IMR-90 (cell line): ENCODE measurements at regions not wholly inside any gene's neighbourhood (a gene's known extent, or its start where the extent isn't known, plus 50 kb on each side); places are given as distances from the start of the nearest gene placed in this dataset.

Source experiments
- ATAC-seq: fragments of 200-7000 bp; cut with Tn5 transposase; 2 replicates; pipeline ENCODE4 v1.9.1; 2020; ENCODE audit warnings: low read depth, mild to moderate bottlenecking, moderate library complexity
- BruUV-seq: library from RNA; stranded (reverse); fragments of 400-500 nt; replicated peaks from 2 replicates; lab custom pipeline; 2021; lab: Mats Ljungman, UMichigan
- CTCF ChIA-PET: fragments of 300-600 bp; formaldehyde crosslinking; extraction: SDS; loops from one replicate; lab custom pipeline; 2021; ENCODE audit warnings: antibody characterized with exemption; lab: Yijun Ruan, JAX
- POLR2A ChIA-PET: fragments of 300-600 bp; sonication (Branson Sonifier 250); formaldehyde crosslinking; loops from one replicate; lab custom pipeline; 2022; ENCODE audit warnings: antibody characterized with exemption; ENCODE audit not compliant: unreplicated experiment; lab: Charles Lee
- DNase-seq: peaks from one replicate; pipeline ENCODE4 v3.0.0; 2013
- H2AFZ ChIP-seq: replicated peaks from 2 replicates; pipeline ENCODE3; 2013; ENCODE audit warnings: low read length, mild to moderate bottlenecking; ENCODE audit not compliant: poor library complexity
- H2AK5ac ChIP-seq: 2 replicates; pipeline ENCODE4 v1.6.1; 2013; ENCODE audit warnings: low read depth, low read length, inconsistent platforms
- H2AK9ac ChIP-seq: replicated peaks from 2 replicates; pipeline ENCODE3; 2013; ENCODE audit warnings: mild to moderate bottlenecking, low read depth, low read length, moderate library complexity; ENCODE audit not compliant: poor library complexity
- H2BK120ac ChIP-seq: 2 replicates; pipeline ENCODE4 v1.6.1; 2013; ENCODE audit warnings: low read depth, low read length, inconsistent platforms
- H2BK15ac ChIP-seq: 3 replicates; pipeline ENCODE4 v1.6.1; 2013; ENCODE audit warnings: low read depth, low read length, inconsistent platforms
- H2BK20ac ChIP-seq: 2 replicates; pipeline ENCODE4 v1.6.1; 2013; ENCODE audit warnings: low read depth, mild to moderate bottlenecking, inconsistent platforms, low read length, moderate library complexity
- H2BK5ac ChIP-seq: 2 replicates; pipeline ENCODE4 v1.6.1; 2013; ENCODE audit warnings: mild to moderate bottlenecking, low read depth, low read length, inconsistent platforms; ENCODE audit not compliant: poor library complexity, severe bottlenecking
- H3K14ac ChIP-seq: replicated peaks from 2 replicates; pipeline ENCODE4 v1.6.1; 2013; ENCODE audit warnings: low read depth, low read length, inconsistent platforms
- H3K18ac ChIP-seq: 2 replicates; pipeline ENCODE4 v1.6.1; 2013; ENCODE audit warnings: low read depth, low read length, control low read depth
- H3K23ac ChIP-seq: 2 replicates; pipeline ENCODE4 v1.6.1; 2013; ENCODE audit warnings: low read depth, low read length, inconsistent platforms
- H3K27ac ChIP-seq: 2 replicates; pipeline ENCODE4 v1.5.1; 2013; ENCODE audit warnings: mild to moderate bottlenecking, control low read depth, low read length; ENCODE audit not compliant: insufficient read depth
- H3K27me3 ChIP-seq: 2 replicates; pipeline ENCODE4 v1.6.1; 2013; ENCODE audit warnings: low read length; ENCODE audit not compliant: control insufficient read depth, insufficient read depth
- H3K36me3 ChIP-seq: 2 replicates; pipeline ENCODE4 v1.6.1; 2013; ENCODE audit warnings: low read length, mixed read lengths; ENCODE audit not compliant: control insufficient read depth, insufficient read depth
- H3K4ac ChIP-seq: 2 replicates; pipeline ENCODE4 v1.6.1; 2013; ENCODE audit warnings: low read depth, low read length, inconsistent platforms
- H3K4me1 ChIP-seq: 2 replicates; pipeline ENCODE4 v1.6.1; 2013; ENCODE audit warnings: low read length, mixed read lengths; ENCODE audit not compliant: control insufficient read depth, insufficient read depth
- H3K4me2 ChIP-seq: 2 replicates; pipeline ENCODE4 v1.6.1; 2013; ENCODE audit warnings: low read depth, mild to moderate bottlenecking, control low read depth, low read length, moderate library complexity
- H3K4me3 ChIP-seq: 2 replicates; pipeline ENCODE4 v1.5.1; 2013; ENCODE audit warnings: low read depth, mild to moderate bottlenecking, control low read depth, low read length, moderate library complexity; ENCODE audit not compliant: insufficient read depth
- H3K56ac ChIP-seq: 2 replicates; pipeline ENCODE4 v1.6.1; 2013; ENCODE audit warnings: low read length, inconsistent platforms; ENCODE audit not compliant: insufficient read depth; ENCODE audit errors: extremely low read depth
- H3K79me1 ChIP-seq, 2 experiments: 2 replicates each; pipeline ENCODE4 v1.6.1; 2013; ENCODE audit warnings: low read length in 2 of 2, inconsistent platforms in 1 of 2, low read depth in 1 of 2
- H3K9ac ChIP-seq: 2 replicates; pipeline ENCODE4 v1.6.1; 2013; ENCODE audit warnings: low read depth, low read length, control low read depth
- H3K9me1 ChIP-seq: 2 replicates; pipeline ENCODE4 v1.6.1; 2013; ENCODE audit warnings: low read length, inconsistent platforms; ENCODE audit not compliant: insufficient read depth
- H3K9me3 ChIP-seq: 2 replicates; pipeline ENCODE4 v1.6.1; 2013; ENCODE audit warnings: low read length; ENCODE audit not compliant: control insufficient read depth, insufficient read depth
- H4K20me1 ChIP-seq: 2 replicates; pipeline ENCODE4 v1.6.1; 2013; ENCODE audit warnings: low read length, inconsistent platforms; ENCODE audit not compliant: insufficient read depth
- H4K5ac ChIP-seq: 2 replicates; pipeline ENCODE4 v1.6.1; 2013; ENCODE audit warnings: mild to moderate bottlenecking, low read depth, low read length, control low read depth
- H4K8ac ChIP-seq, 2 experiments: 2 replicates each; pipeline ENCODE4 v1.6.1; 2013; ENCODE audit warnings: low read depth in 2 of 2, low read length in 2 of 2, control low read depth in 1 of 2, inconsistent platforms in 1 of 2
- H4K91ac ChIP-seq: 2 replicates; pipeline ENCODE4 v1.6.1; 2013; ENCODE audit warnings: low read depth, low read length, inconsistent platforms; ENCODE audit not compliant: insufficient read depth
- BHLHE40 ChIP-seq: fragments of 150-350 bp; IDR thresholded peaks from 2 replicates; pipeline ENCODE4 v1.6.1; 2016; ENCODE audit warnings: mild to moderate bottlenecking, low read depth, low read length
- CEBPB ChIP-seq: IDR thresholded peaks from 2 replicates; pipeline ENCODE4 v1.6.1; 2012; ENCODE audit warnings: low read depth, low read length, improper control_type of control experiment
- CHD1 ChIP-seq: IDR thresholded peaks from 2 replicates; pipeline ENCODE4 v1.6.1; 2012; ENCODE audit warnings: low read depth, low read length, improper control_type of control experiment
- ELK1 ChIP-seq: fragments of 150-350 bp; IDR thresholded peaks from 2 replicates; pipeline ENCODE4 v1.6.1; 2016; ENCODE audit warnings: low read depth, mild to moderate bottlenecking, low read length, moderate library complexity, borderline replicate concordance
- FOS ChIP-seq: fragments of 150-350 bp; IDR thresholded peaks from 2 replicates; pipeline ENCODE4 v1.6.1; 2016; ENCODE audit warnings: low read depth, low read length
- MAFK ChIP-seq: IDR thresholded peaks from 2 replicates; pipeline ENCODE4 v1.6.1; 2012; ENCODE audit warnings: low read depth, low read length, improper control_type of control experiment
- MAZ ChIP-seq: IDR thresholded peaks from 2 replicates; pipeline ENCODE4 v1.6.1; 2012; ENCODE audit warnings: low read depth, mild to moderate bottlenecking, low read length, improper control_type of control experiment, moderate library complexity, borderline replicate concordance
- MXI1 ChIP-seq: IDR thresholded peaks from 2 replicates; pipeline ENCODE4 v1.6.1; 2012; ENCODE audit warnings: low read depth, mild to moderate bottlenecking, low read length, moderate library complexity, borderline replicate concordance
- NFE2L2 ChIP-seq: fragments of 150-350 bp; IDR thresholded peaks from 2 replicates; pipeline ENCODE4 v1.6.1; 2016; ENCODE audit warnings: low read depth, mild to moderate bottlenecking, low read length
- POLR2A ChIP-seq: IDR thresholded peaks from 2 replicates; pipeline ENCODE4 v1.6.1; 2012; ENCODE audit warnings: mild to moderate bottlenecking, low read depth, low read length
- RAD21 ChIP-seq: IDR thresholded peaks from 2 replicates; pipeline ENCODE4 v1.6.1; 2012; ENCODE audit warnings: low read length, improper control_type of control experiment
- RCOR1 ChIP-seq: IDR thresholded peaks from 2 replicates; pipeline ENCODE4 v1.6.1; 2012; ENCODE audit warnings: mild to moderate bottlenecking, low read length, improper control_type of control experiment; ENCODE audit not compliant: insufficient replicate concordance
- RFX5 ChIP-seq: IDR thresholded peaks from 2 replicates; pipeline ENCODE4 v1.8.0; 2012; ENCODE audit warnings: low read depth, mild to moderate bottlenecking, low read length, moderate library complexity
- SMC3 ChIP-seq: fragments of 150-350 bp; IDR thresholded peaks from 2 replicates; pipeline ENCODE4 v1.6.1; 2016; ENCODE audit warnings: low read depth, mild to moderate bottlenecking, antibody characterized with exemption, low read length, moderate library complexity
- WGBS, 2 experiments: methylation state at CpG; one replicate each; pipeline versions ENCODE4 v1.1.5 to v1.1.7; 2013; ENCODE audit warnings: missing lambda C conversion rate in 2 of 2; ENCODE audit not compliant: insufficient read length in 1 of 2; ENCODE audit errors: extremely low coverage in 2 of 2; 5-methylcytosine and 5-hydroxymethylcytosine counted together
- dilution Hi-C: fragments of 300-500 bp; cut with HindIII; formaldehyde crosslinking; loops from one replicate; pipeline ENCODE4 v1.14.3; 2018; ENCODE audit warnings: low sequenced_read_pairs; ENCODE audit not compliant: unreplicated experiment
- in situ Hi-C: fragments of 300-500 bp; cut with MboI; formaldehyde crosslinking; loops from 3 replicates; pipeline ENCODE4 v1.14.3; 2019; ENCODE audit warnings: low sequenced_read_pairs, inconsistent platforms, mixed read lengths
- intact Hi-C: fragments of 100-400 bp; cut with micrococcal nuclease; formaldehyde crosslinking; loops from 2 replicates; pipeline ENCODE4 v1.10.0; 2022
- TF ChIP-seq, protein P1 (sequence below): conservative IDR thresholded peaks from 2 replicates; pipeline ENCODE4 v1.5.1; 2012; ENCODE audit warnings: mild to moderate bottlenecking, low read depth, low read length, improper control_type of control experiment
- TF ChIP-seq, protein P2 (sequence below): fragments of 150-350 bp; IDR thresholded peaks from 2 replicates; pipeline ENCODE4 v1.6.1; 2017; ENCODE audit warnings: mild to moderate bottlenecking, antibody characterized with exemption, low read length, low read depth

- Histone ChIP-seq H3K79me1 (no peaks in the 10 kb centered on the region), H3K4ac (no peak overlapping the region), H2AK9ac (no peak overlapping the region), H4K5ac (no peak overlapping the region), H3K4me2 (no peak overlapping the region), H3K14ac (no peak overlapping the region), H2BK20ac (no peak overlapping the region), H3K36me3 (no peaks in the 10 kb centered on the region), H3K9ac (no peak overlapping the region), H3K56ac (no peak overlapping the region), H2AFZ (no peak overlapping the region), H3K9me1 (no peaks in the 10 kb centered on the region), H3K23ac (no peak overlapping the region), H4K91ac (no peak overlapping the region), H3K18ac (no peak overlapping the region), H3K27me3 (no peaks in the 10 kb centered on the region), H3K9me3 (no peaks in the 10 kb centered on the region), H2BK120ac (no peak overlapping the region), H2BK5ac (no peak overlapping the region), H4K20me1 (no peaks in the 10 kb centered on the region), H4K8ac (no peak overlapping the region), H3K27ac (no peak overlapping the region), H2BK15ac (no peak overlapping the region), H2AK5ac (no peak overlapping the region), H3K4me3 (no peak overlapping the region), H3K4me1 (no peaks in the 10 kb centered on the region)
- ChIA-PET CTCF (no interaction called here), POLR2A (no interaction called here)
- intact Hi-C loops, result no loop called here
- no CpG with 5 or more reads among the region's 3 CpGs for WGBS, 2 experiments
- dilution Hi-C loops, result no loop called here
- DNase-seq (no peak), ATAC-seq (no peak)
- TF ChIP-seq SMC3 (no peak), RCOR1 (no peak), CEBPB (no peak), POLR2A (no peak), MAFK (no peak), MAZ (no peak), RFX5 (no peak), FOS (no peak), RAD21 (no peak), BHLHE40 (no peak), CHD1 (no peak), ELK1 (no peak), MXI1 (no peak), NFE2L2 (no peak)
- TF ChIP-seq, protein P1, sequence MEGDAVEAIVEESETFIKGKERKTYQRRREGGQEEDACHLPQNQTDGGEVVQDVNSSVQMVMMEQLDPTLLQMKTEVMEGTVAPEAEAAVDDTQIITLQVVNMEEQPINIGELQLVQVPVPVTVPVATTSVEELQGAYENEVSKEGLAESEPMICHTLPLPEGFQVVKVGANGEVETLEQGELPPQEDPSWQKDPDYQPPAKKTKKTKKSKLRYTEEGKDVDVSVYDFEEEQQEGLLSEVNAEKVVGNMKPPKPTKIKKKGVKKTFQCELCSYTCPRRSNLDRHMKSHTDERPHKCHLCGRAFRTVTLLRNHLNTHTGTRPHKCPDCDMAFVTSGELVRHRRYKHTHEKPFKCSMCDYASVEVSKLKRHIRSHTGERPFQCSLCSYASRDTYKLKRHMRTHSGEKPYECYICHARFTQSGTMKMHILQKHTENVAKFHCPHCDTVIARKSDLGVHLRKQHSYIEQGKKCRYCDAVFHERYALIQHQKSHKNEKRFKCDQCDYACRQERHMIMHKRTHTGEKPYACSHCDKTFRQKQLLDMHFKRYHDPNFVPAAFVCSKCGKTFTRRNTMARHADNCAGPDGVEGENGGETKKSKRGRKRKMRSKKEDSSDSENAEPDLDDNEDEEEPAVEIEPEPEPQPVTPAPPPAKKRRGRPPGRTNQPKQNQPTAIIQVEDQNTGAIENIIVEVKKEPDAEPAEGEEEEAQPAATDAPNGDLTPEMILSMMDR, result no peak
- TF ChIP-seq, protein P2, sequence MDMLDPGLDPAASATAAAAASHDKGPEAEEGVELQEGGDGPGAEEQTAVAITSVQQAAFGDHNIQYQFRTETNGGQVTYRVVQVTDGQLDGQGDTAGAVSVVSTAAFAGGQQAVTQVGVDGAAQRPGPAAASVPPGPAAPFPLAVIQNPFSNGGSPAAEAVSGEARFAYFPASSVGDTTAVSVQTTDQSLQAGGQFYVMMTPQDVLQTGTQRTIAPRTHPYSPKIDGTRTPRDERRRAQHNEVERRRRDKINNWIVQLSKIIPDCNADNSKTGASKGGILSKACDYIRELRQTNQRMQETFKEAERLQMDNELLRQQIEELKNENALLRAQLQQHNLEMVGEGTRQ, result no peak
- in situ Hi-C loops, result no loop called here
- BruUV-seq, result no TSS peak
These were observed 107.7 kb downstream of the PTGS2 start for GRCh38 chr1:186572509-186572908.
